Activated naive CD4-positive, alpha-beta T cell (primary cell): ENCODE measurements at regions not wholly inside any gene's neighbourhood (a gene's known extent, or its start where the extent isn't known, plus 50 kb on each side); places are given as distances from the start of the nearest gene placed in this dataset.
"Not testable (repeated sequence)": the region's sequence is repeated elsewhere in the genome, so short reads cannot be mapped to it uniquely, and the experiment has no call there.

Experiments used
- DNase-seq, 4 experiments: peaks; one replicate each; lab custom pipeline; 2025; lab: John Stamatoyannopoulos, UW

DNA sequence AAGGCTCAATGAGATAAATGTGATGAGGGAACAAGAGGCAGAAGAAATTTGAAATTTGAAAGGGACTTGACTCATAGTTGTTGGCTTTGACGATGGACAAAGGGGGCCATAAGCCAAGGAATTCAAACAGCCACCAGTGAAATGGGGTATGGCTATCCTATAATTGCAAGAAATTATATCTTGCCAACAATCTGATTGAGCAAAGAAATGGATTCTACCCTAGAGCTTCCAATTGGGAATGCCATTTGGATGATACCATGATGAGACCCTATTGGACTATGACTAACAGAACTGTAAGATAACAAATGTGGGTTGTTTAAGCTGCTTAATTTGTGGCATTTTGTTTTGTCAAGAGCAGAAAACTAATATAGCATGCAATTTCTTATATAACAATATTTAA is 270.1 kb upstream of the ARSJ start:
- no peak for DNase-seq

DNA sequence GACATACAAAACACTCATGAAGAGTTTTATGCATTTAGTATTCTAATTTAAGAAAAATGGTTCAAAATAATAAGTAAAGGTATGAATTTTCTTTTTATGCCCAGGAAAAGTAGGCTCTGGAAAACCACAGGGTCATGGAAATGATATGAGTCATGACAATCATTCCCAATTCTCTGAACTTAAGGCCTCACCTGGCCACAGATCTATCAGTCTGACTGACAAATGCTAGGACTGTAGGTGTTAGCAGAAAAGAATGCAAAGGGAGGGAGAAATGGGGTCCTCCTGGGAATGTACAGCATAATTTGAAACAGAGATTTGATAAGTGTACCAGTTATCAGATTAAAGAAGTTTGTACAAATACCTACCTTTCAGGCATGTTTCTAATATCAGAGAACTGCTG is 270.5 kb upstream of the ARSJ start:
- no peak for DNase-seq

DNA sequence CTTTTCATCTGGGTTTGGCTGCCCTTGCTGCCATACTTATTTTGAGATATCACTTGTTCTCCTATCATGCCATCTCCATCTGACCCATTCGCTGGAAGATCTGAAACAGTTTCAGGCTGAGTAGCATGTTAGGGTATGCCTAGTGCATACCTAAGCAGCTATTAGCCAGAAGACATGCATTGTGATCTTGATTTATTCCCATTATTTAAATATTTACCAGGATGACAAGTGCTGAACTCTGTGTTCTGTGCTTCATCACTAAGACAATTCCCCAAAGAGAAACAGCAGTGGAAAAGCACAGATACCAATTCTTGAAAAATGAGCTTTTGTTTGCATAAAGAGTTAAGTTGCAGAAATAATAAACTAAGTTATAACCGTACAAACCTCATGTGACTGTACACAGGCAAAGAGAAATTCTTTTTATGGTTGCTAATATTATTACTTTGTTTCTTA is 271.0 kb upstream of the ARSJ start:
- no peak for DNase-seq

DNA sequence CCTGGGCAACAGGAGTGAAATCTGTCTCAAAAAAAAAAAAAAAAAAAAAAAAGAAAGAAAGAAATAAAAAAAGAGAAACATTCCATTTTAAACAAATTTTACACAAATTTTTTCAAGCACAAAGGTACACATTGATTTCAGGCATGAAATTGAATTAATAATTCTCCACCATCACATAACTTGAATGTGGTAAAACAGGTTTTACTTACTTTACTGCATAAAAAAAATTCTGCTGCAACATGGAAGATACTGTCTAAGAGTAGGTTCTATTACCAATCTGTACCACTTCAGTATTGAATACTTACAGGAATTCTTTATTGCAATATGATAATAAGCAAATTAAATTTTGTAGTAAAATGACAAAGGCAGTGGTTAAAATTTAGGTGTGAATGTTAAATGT is 271.6 kb upstream of the ARSJ start:
- DNase-seq: no peak

DNA sequence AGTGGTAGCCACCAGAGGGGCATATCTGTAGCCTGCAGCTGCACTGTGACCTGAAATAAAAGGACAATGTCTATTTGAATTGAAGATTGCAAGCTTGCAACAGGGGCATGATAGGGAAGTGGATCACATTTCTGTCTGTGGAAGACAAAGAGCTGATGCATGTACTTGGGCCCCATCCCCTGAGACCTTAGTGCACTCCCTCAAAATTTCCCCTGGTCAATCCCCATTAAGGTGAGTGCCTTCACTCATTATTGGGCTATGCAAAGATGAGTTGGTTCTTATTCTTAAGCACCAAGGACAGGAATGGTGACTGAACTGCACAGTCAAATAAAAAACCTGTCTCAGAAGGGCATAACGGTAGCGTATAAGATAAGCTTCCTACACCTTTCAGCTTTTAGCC is 273.1 kb upstream of the ARSJ start:
- DNase-seq: no peak

DNA sequence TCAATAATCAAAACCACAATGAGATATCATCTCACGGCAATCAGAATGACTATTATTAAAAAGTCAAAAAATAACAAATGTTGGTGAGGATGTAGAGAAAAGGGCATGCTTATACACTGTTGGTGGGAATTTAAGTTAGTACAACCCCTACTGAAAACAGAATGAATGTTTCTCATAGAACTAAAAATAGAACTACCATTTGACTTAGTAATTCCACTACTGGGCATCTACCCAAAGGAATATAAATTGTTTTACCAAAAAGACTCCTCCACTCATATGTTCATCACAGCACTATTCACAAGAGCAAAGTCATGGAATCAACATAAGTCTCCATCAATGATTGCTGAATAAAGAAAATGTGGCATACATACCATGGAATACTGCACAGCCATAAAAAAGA is 278.1 kb upstream of the ARSJ start:
- DNase-seq: no peak

DNA sequence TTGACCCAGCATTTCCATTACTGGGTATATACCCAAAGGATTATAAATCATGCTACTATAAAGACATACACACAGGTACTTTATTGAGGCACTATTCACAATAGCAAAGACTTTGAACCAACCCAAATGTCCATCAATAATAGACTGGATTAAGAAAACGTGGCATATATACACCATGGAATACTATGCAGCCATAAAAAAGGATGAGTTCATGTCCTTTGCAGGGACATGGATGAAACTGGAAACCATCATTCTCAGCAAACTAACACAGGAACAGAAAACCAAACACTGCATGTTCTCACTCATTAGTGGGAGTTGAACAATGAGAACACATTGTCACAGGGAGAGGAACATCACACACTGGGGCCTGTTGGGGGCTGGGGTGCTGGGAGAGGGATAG is 283.0 kb upstream of the ARSJ start:
- DNase-seq: not testable (repeated sequence)

DNA sequence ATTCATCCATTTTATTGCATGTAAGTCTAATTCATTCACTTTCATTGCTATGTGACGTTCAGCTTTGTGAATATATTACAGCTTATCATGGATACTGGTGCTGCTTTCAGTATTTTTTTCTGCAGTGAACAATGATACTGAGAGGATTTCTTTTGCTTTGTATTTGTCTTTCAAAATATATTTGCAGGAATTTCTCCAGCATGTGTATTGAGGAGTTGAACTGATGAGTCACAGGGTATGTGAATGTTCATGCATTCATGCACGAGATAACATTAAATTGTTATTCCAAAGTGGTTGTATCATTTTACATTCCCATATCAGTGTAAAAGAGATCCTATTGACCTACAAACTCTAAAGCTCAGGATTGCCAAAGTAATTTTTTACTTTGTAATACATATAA is 283.8 kb upstream of the ARSJ start:
- no peak for DNase-seq

DNA sequence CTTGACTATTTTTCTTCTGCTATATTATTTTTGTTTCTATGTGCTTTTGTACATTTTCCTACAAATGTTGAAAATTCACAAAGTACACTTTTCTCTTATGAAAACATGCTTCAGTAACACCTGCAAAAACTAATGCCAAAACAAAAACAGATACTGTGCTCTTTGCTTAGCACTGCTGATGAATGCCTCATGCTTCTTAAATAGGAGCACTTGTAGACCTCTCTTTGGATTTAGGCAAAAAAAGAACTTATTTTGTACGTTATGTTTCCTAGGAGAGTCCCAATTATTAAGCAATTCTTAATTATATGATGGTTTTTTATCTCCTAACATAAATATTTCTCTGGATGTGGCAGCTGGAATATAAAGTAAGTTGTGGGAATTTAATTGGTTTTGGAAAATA is 285.0 kb upstream of the ARSJ start:
- no peak for DNase-seq

DNA sequence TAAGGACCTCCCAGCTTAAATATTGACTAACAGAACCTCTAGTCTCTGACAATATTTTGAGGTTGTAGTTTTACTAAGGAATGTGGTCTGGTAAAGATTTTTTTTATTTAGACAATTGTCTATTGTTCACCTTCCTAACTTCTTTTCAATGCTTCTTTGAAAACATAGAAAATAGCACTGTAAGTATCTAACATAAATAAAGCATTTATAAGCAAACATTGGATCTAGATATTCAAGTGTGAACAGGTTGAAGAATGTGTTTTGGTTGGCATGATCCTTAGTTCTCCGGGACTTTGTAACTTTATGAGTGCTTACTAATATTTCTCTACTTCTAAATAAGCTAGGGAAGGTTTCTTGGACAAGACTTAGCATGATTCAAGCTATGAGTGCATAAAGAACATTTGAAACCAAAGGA is 285.4 kb upstream of the ARSJ start:
- DNase-seq: no peak

DNA sequence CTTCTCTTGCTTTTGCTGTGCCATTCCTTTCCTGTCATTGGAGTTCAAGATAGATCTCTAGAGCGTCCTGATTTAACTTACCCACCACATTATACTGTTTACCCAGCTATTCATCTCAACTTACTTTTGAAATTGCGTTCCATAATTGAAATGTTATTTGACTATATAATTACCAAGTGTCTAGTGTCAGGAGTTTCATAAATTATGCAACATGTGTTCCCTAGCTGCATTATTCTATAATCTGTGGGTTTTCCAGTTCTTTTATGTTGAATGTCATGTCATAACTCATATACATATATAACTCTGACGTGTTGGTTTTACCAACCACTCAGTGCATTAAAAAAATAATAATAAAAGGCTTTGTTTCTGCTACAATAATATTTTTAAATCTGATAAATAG is 285.9 kb upstream of the ARSJ start:
- no peak for DNase-seq

DNA sequence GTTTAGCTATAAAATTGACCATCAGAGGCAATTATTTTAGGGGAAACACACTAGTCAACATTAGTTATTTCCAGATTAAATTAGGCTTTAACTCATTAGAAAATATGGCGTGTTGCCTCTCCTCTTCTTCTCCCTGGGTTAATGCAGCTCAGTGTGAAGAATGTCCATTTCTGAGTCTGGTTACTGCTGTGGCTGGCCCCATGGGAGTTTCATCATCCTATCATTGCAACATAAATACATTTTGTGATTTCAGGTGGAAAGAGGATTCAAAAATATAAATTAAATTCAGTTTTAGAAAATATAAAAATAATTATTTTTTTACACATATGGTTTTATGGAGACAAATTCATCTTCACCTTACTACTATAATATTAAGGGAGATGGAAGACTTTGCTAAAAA is 288.5 kb upstream of the ARSJ start:
- no peak for DNase-seq

DNA sequence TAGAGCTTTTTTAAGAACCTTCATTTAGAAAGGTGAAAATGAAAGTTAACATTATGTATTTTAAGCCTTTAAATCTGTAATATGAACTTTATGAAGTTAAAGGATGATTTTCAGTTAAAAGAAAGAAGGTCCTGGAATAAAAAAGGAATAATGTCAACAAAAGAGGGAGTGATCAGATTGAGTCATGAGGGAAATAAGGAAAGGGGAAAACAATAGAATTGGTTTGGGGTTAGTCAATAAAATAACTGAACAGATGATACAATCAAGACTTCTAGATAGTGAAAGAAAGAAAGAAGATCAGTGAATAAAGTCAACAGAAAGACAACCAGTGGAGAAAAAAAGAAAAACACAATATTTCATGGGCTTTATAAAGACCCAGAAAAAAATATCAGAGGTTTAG is 291.6 kb upstream of the ARSJ start:
- no peak for DNase-seq

DNA sequence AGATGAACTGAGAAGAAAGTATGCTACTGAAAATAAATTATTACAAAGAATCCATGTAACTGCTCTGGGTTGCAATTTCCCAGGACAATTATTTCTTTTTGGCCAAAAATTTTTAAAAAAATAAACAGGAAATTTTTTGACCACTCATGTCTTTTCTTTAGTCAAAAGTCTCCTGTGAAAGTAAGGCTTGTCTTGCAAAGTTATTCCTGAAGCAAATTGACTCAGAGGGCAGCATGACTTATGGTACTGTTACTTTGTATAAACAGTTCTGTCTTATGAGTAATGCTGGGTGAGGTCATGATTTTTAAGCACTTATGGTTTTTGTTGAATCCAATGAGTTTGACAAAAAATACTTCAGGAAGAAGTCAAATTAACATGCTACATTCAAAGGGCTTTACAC is 292.8 kb upstream of the ARSJ start:
- DNase-seq: no peak

DNA sequence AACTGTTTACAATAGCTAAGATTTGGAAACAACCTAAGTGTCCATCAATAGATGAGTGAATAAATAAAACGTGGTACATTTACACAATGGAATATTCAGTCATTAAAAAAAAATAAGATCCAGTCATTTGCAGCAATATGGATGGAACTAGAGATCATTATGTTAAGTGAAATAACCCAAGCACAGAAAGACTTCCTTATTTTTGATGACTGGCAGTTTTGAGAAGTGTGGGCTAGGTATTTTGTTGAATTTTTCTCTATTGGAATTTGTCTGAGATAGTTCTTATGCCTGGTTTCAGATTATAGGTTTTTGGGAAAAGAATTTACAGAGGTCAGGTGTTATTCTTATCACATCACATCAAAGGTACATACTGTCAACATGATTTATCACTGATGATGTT is 293.8 kb upstream of the ARSJ start:
- no peak for DNase-seq

DNA sequence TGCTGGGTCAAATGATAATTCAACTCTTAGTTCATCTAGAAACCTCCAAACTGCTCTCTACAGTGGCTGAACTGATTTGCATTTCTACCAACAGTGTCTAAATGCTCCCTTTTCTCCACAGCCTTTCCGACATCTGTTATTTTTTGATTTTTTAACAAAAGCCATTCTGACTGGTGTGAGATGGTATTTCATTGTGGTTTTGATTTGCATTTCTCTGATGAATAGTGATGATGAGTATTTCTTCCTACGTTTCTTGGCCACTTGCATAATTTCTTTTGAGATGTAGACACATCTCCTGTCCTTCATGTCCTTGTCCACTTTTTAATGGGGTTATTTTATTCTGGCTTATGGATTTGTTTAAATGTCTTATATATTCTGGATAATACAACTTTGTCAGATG is 298.2 kb upstream of the ARSJ start:
- no peak for DNase-seq

DNA sequence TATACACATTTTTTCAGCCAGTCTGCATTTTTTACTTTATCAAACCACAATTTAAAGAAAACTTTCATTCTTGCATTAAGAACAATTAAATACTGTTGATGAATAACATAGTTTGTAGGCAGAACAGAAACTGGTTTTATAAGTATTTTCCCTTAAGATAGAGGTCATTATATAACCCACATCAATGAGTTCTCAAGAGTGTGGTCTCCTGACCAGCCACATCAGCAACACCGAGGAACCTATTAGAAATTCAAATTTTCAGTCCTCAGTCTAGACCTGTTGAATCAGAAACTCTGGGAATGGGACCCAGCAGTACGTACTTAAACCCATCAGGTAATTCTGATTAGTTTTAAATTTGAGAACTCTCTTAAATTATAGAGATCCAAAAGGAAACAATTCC is 299.6 kb upstream of the ARSJ start:
- DNase-seq: no peak

DNA sequence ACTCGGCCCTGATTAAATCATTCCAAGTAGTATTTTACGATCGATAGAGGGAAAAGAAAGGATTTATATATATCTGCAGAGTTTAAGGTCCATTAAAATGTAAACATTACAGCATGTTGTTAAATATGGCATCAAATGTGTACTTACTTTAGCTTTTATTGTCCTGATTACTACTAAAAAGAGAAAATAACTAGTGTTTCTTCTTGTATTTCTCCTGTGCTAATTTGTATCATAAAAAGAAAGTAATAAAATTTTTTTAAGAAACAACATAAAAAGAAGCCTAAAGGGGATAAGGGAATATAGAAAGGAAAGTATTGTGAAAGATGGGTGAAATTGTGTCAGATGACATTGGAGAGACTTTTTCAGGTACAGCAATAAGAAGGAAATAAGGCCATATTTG is 300.3 kb upstream of the ARSJ start:
- DNase-seq: no peak

DNA sequence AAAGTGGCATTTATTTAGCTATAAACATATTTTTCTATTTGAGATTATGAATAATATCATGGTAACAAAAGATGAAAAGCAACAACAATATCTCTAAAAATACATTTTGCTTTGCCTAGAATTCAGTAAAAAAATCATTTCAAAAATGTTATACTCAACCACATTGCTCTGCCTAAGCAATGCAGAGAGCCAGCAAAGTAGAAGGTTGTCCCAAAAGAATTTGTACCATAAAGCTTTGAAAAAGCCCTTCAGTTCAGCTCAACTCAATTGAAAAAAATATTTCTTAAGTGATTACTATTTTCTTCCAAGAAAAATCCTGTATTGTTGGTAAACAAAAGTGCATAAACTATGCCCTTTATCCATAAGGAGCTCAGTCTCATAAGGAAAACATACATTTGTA is 301.2 kb upstream of the ARSJ start:
- DNase-seq: no peak

DNA sequence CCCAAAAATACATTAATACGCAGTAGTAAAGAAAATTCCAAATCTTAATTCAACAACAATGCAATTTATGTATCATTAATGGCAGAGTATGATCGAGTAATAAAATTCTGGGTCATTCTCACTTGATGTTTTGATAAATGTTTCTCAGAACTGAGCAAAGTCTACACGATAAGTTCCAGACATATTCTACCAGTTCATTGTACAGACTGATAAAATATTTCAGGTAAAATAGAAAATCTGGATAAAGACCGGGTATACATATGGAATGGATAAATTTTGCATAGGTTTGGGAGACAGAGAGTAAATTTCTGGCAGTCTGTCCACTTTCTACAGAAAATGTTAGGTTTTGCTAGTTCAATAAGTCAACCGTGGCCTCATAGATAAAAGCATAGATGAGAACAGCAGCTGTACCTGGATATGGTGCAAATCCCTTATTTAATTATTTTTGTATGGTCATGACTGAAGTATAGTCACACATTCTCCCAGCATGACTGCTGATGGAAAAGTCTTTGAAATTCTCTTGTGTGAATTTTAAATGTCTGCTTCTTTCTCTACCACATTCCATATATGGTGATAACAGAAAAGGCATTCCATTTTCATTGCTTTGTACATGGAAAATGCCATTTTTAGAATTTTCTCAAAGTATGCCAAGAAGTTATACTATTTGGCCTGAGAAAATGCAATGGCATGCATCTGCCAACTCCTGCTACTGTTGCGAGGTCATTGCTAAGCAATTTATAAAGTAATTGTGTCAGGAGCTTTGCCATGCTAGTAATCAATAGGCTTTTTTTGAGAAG is 301.9 kb upstream of the ARSJ start:
- DNase-seq: no peak

DNA sequence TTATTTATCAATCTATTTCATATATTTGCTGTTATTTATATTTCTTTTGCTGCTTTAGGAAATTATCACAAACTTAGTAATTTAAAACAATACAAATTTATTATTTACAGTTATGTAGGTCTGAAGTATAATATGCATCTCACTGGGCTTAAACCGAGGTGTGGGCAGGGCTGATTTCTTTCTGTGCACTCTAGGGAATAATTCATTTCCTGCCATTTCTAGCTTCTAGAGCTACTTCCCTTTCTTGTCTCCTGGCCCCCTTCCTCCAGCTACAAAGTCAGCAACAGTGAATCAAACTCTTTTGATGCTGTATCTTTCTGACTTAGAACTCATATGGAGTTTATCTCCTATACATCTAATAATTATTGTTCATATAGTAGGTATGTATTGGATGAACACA is 303.5 kb upstream of the ARSJ start:
- DNase-seq: no peak

DNA sequence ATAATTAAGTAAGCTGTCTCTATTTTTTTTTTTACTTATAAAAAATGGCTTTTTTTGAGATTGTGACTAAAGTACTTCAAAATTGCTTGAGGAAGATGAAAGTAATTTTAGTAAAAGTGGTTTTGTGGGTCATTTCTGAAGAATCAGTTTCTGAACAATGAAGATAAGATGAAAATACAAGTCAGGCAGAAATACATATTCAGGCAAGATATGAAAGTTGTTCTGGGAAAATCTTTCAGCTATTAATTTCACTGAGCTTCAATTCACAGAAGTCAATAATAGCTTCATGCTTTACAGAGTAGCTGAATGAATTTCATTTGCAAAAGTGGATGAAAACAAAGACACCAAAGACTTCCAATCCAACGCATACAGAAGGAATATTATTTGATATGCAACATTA is 305.2 kb upstream of the ARSJ start:
- DNase-seq: no peak

DNA sequence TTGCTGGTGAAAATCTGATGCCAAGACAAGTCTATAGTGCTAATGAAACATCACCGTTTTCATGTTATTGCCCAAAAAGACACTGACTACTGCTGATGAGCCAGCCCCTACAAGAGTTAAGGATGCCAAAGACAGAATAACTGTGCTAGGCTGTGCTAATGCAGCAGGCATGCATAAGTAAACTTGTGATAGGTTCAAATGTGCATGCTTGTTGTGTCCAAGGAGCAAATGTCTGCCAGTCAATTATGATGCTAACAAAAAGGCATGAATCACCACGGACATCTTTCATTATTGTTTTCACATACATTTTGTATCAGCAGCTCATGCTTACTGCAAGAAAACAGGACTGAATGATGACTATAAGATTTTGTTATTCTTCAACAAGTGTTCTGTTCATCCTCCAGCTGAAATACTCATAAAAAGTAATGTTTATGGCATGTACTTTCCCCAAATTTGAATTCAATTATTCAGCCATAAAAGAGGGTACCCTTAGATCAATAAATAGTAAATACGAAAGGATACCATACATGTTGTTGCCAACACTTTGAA is 306.9 kb upstream of the ARSJ start:
- DNase-seq: no peak

DNA sequence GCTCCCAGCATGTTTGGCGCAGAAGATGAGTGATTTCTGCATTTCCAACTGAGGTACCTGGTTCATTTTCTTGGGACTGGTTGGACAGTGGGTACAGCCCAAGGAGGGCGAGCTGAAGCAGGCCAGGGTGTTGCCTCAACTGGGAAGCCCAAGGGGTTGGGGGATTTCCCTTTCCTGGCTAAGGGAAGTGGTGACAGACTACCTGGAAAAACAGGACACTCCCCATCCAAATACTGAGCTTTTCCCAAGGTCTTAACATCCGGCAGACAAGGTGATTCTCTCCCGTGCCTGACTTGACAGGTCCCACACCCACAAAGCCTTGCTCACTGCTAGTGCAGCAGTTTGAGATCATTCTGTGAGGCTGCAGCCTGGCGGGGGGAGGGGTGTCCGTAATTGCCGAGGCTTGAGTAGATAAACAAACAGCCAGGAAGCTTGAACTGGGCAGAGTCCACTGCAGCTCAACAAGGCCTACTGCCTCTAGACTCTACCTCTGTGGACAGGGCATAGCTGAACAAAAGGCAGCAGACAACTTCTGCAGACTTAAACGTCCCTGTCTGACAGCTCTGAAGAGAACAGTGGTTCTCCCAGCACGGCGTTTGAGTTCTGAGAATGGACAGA is 307.7 kb upstream of the ARSJ start:
- DNase-seq: no peak
